Lung (tissue), 11 donors: ENCODE measurements at regions not wholly inside any gene's neighbourhood (a gene's known extent, or its start where the extent isn't known, plus 50 kb on each side); places are given as distances from the start of the nearest gene placed in this dataset.

Experiments used
- ATAC-seq: fragments of 200-7000 bp; cut with Tn5 transposase; one replicate; pipeline ENCODE4 v1.9.1; 2020; ENCODE audit warnings: moderate number of reproducible peaks; ENCODE audit not compliant: insufficient read depth, low FRiP score
- DNase-seq, 3 donors: peaks; one replicate each; pipeline ENCODE4 v3.0.0-alpha.2; 2013 to 2017
- H3K27ac ChIP-seq, 2 donors: one replicate each; pipeline ENCODE4 v1.5.1; 2013; ENCODE audit warnings: mild to moderate bottlenecking in 2 of 2, moderate library complexity in 2 of 2, control low read depth in 1 of 2, inconsistent platforms in 1 of 2, low read depth in 1 of 2, low read length in 1 of 2
- H3K27me3 ChIP-seq, 3 donors: one replicate each; pipeline ENCODE4 v1.5.1; 2013; ENCODE audit warnings: low read length in 2 of 3; ENCODE audit not compliant: control insufficient read depth in 3 of 3, insufficient read depth in 3 of 3
- H3K36me3 ChIP-seq, 4 donors: one replicate each; pipeline ENCODE4 v1.5.1; 2013; ENCODE audit warnings: low read length in 4 of 4, mild to moderate bottlenecking in 1 of 4, moderate library complexity in 1 of 4; ENCODE audit not compliant: control insufficient read depth in 4 of 4, insufficient read depth in 4 of 4
- H3K4me1 ChIP-seq, 5 donors: one replicate each; pipeline ENCODE4 v1.5.1; 2013; ENCODE audit warnings: low read length in 5 of 5, mild to moderate bottlenecking in 2 of 5, moderate library complexity in 1 of 5; ENCODE audit not compliant: control insufficient read depth in 5 of 5, insufficient read depth in 5 of 5
- H3K4me3 ChIP-seq: one replicate; pipeline ENCODE4 v1.5.1; 2013; ENCODE audit warnings: mild to moderate bottlenecking, control low read depth, moderate library complexity
- H3K9ac ChIP-seq, 2 donors: one replicate each; pipeline ENCODE4 v1.5.1; 2013; ENCODE audit warnings: low read length in 2 of 2, control low read depth in 1 of 2; ENCODE audit not compliant: insufficient read depth in 1 of 2
- H3K9me3 ChIP-seq, 4 donors: one replicate each; pipeline ENCODE4 v1.5.1; 2013; ENCODE audit warnings: low read length in 3 of 4, mild to moderate bottlenecking in 1 of 4, moderate library complexity in 1 of 4; ENCODE audit not compliant: control insufficient read depth in 4 of 4, insufficient read depth in 3 of 4
- WGBS, 2 donors: extraction: QIAGEN DNeasy Blood & Tissue Kit; methylation state at CpG; one replicate each; pipeline ENCODE4 v1.1.7; 2013; 5-methylcytosine and 5-hydroxymethylcytosine counted together
- TF ChIP-seq, protein P1 (sequence below): IDR thresholded peaks from 2 replicates; pipeline ENCODE4 v1.5.1; 2012; ENCODE audit warnings: mild to moderate bottlenecking; ENCODE audit errors: control extremely low read depth, extremely low read depth
- donor health status: control.
- donor health status: control.
- donor health status: Bipolar disorder and iron deficiency.
- donor health status: healthy.
- donor health status: DM: yes; HTN: yes; CAD: no.

DNA sequence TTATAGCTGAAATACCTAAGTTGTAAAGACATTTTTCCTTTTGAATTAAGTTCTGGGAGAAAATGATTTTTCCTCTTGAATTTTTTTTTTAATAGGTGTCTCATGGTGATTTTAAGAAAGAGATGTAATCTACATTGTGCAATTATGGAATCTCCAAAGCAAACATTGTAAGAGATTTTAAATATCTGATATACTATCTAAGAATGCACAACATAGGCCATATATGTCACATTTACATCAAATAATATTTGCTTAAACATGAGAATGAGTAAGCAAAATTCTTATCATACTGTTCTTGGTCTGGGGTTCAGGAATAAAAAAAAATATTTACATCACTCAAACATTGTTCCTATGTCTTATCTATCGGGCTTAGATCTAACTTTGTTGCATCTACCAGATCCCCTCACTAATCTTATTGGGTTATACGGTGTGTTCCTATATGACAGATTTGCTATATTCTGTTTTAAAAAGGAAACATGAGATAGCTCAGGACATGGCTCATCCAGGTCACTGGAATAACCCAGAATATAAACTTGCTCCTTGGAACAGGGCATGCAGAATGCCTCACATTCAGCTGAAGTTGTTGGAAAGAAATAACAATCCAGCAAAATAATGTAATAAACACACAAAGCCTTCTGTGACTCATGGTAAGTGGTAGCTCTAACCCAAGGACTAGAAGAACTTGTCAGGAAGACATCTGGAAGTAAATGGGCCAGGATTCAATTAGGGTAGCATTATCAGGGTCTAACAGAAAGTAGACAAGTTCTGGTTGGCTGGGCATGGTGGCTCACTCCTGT lies 794.7 kb downstream of the IPMK start:
- TF ChIP-seq, protein P1, sequence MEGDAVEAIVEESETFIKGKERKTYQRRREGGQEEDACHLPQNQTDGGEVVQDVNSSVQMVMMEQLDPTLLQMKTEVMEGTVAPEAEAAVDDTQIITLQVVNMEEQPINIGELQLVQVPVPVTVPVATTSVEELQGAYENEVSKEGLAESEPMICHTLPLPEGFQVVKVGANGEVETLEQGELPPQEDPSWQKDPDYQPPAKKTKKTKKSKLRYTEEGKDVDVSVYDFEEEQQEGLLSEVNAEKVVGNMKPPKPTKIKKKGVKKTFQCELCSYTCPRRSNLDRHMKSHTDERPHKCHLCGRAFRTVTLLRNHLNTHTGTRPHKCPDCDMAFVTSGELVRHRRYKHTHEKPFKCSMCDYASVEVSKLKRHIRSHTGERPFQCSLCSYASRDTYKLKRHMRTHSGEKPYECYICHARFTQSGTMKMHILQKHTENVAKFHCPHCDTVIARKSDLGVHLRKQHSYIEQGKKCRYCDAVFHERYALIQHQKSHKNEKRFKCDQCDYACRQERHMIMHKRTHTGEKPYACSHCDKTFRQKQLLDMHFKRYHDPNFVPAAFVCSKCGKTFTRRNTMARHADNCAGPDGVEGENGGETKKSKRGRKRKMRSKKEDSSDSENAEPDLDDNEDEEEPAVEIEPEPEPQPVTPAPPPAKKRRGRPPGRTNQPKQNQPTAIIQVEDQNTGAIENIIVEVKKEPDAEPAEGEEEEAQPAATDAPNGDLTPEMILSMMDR: no peak
- no peak overlapping the region for H3K9ac ChIP-seq
- DNase-seq: no peak
- H3K4me3 ChIP-seq: no peak overlapping the region
- no peaks in the 10 kb centered on the region for H3K4me1 ChIP-seq
- H3K27ac ChIP-seq: no peak overlapping the region
- H3K9me3 ChIP-seq: no peaks in the 10 kb centered on the region
- no peaks in the 10 kb centered on the region for H3K36me3 ChIP-seq
- no peak for ATAC-seq
- no peaks in the 10 kb centered on the region for H3K27me3 ChIP-seq
- 87 to 96% methylated on average over 2 of the region's 2 CpGs for WGBS, 2 donors

DNA sequence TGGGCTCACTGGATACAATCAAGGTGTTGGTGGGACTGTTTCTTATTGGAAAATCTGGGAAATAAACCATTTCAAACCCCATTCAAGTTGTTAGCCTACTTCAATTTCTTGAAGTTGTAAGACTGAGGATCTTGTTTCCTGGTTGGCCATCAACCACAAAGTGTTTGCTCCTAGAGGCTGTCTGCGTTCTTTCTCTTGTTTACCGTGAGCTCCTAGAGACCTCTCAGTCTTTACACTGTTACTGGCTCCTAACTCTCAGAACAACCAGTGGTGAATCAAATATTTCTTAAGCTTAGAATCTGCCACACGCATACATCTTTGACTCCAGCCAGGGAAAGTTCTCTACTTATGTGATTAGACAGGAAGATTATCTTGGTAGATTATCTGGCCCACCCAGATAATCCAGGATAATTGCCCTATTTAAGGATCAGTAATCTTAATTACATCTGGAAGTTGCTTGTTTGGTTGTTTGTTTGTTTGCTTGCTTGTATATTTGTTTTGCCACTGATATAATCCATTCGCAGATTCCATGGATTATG lies 798.7 kb downstream of the IPMK start:
- WGBS, 2 donors: 65 to 68% methylated on average over 4 of the region's 4 CpGs
- no peaks in the 10 kb centered on the region for H3K4me1 ChIP-seq
- DNase-seq (no peak), ATAC-seq (no peak)
- H3K9ac ChIP-seq: no peak overlapping the region
- TF ChIP-seq, protein P1: no peak
- no peaks in the 10 kb centered on the region for H3K36me3 ChIP-seq
- no peaks in the 10 kb centered on the region for H3K9me3 ChIP-seq
- H3K27me3 ChIP-seq: no peaks in the 10 kb centered on the region
- H3K27ac ChIP-seq: no peak overlapping the region
- H3K4me3 ChIP-seq: no peak overlapping the region

DNA sequence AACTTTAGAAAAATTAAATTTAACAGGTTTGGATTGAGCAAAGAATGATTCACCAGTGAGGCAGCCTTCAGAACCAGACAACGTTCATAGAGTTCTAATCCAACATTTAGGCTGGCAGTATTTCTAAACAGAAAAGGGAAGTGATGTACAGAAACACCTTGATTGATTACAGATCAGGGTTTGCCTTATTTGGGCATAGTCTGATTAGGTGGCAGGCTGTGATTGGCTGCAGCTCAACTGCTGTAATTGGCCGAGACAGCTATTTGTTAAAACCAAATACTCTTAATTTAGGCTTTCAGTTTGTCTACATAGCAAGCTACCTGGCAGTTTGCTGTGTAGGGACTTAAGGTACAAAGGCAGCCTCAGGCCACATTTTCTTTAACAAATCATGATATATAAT lies 802.5 kb downstream of the IPMK start:
- DNase-seq (no peak), ATAC-seq (no peak)
- no peaks in the 10 kb centered on the region for H3K4me1 ChIP-seq
- no peak overlapping the region for H3K4me3 ChIP-seq
- no peaks in the 10 kb centered on the region for H3K9me3 ChIP-seq
- TF ChIP-seq, protein P1: no peak
- H3K9ac ChIP-seq: no peak overlapping the region
- no peaks in the 10 kb centered on the region for H3K36me3 ChIP-seq
- no peak overlapping the region for H3K27ac ChIP-seq
- H3K27me3 ChIP-seq: no peaks in the 10 kb centered on the region
- 78 to 87% methylated on average over 2 of the region's 2 CpGs for WGBS, 2 donors

DNA sequence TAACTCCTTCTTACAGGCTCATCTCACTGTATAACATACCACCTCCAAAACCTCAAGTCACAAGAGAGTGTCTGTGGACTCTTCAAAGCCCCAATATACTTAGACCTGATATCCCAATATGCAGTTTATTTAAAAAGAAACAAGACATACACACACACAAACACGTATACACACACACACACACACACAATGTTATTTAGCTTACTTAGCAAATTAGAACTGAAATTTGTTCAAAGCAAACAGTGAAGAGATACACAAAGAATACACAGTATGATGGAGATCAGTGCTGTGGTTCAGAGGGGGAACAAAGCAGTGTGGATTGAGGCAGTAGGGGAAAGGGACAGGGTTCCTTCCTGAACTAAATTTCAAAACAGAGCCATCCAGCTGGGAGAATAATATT lies 807.2 kb downstream of the IPMK start:
- Histone ChIP-seq H3K4me3 (no peak overlapping the region), H3K36me3 (no peaks in the 10 kb centered on the region), H3K27ac (no peak overlapping the region), H3K27me3 (no peaks in the 10 kb centered on the region), H3K4me1 (no peaks in the 10 kb centered on the region), H3K9ac (no peak overlapping the region), H3K9me3 (no peaks in the 10 kb centered on the region)
- WGBS, 2 donors: 77 to 92% methylated on average over 1 of the region's 1 CpG
- TF ChIP-seq, protein P1: no peak
- ATAC-seq (no peak), DNase-seq (no peak)
